ENCODE measurements at regions not wholly inside any gene's neighbourhood (a gene's known extent, or its start where the extent isn't known, plus 50 kb on each side); places are given as distances from the start of the nearest gene placed in this dataset.

DNA sequence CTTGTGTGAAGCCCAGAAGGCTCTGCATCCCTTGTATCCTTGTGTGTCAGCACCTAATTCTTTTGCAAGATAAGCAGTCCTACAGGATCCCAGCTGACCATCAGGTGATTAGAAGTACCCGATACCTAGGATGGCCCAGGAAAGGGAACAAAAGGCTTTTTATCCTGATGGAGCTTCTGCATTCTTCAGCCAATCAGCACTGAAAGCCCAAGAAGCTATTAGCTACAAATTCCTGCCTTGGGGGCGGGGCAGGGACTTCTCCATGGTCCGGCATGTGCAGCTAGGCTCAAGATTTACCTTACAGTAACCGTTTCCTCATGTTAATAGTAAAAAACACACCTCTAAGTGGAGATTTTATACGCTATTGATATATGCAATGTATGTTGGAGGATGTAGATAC is 264.6 kb upstream of the THUMPD2 start:
- no peaks in the 10 kb centered on the region for H3K36me3 Mint-ChIP-seq (ENCODE audit: low read depth)
- no peaks in the 10 kb centered on the region for H3K4me1 Mint-ChIP-seq
- no peaks in the 10 kb centered on the region for H3K27me3 Mint-ChIP-seq

DNA sequence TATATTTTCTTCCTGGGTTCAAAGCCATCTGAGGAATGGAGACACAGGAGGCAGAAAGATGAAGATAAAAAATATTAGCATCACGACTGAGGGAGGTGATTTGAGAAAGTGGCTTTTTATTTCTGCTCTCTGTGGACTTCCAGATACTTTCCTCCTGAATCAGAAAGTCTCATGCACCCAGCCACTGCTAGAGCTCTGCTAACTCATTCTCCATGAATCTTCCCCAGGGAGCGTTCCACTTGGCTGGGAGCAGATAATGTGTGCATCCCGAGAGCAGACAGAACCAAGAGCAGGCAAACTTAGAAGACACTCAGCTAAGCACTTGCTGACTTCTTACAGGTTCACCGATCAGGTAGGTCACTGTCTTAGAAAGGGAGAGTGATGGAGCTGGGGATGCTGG is 264.1 kb upstream of the THUMPD2 start:
- ATAC-seq (no peak), DNase-seq (no peak)
- no peak overlapping the region for H3K4me3 Mint-ChIP-seq
- no peaks in the 10 kb centered on the region for H3K9me3 ChIP-seq (ENCODE audit: control insufficient read depth, low read length, poor library complexity, severe bottlenecking)
- H3K27ac Mint-ChIP-seq: no peak overlapping the region
- H3K4me1 Mint-ChIP-seq: no peaks in the 10 kb centered on the region
- no peaks in the 10 kb centered on the region for H3K36me3 Mint-ChIP-seq (ENCODE audit: low read depth)
- H3K27me3 Mint-ChIP-seq: no peaks in the 10 kb centered on the region

More for the DNA sequence above, 264.6 kb upstream of the THUMPD2 start:
- no peak overlapping the region for H3K27ac Mint-ChIP-seq
- no peaks in the 10 kb centered on the region for H3K9me3 ChIP-seq (ENCODE audit: control insufficient read depth, low read length, poor library complexity, severe bottlenecking)
- H3K4me3 Mint-ChIP-seq: no peak overlapping the region
- no peak for DNase-seq
- no peak for ATAC-seq

DNA sequence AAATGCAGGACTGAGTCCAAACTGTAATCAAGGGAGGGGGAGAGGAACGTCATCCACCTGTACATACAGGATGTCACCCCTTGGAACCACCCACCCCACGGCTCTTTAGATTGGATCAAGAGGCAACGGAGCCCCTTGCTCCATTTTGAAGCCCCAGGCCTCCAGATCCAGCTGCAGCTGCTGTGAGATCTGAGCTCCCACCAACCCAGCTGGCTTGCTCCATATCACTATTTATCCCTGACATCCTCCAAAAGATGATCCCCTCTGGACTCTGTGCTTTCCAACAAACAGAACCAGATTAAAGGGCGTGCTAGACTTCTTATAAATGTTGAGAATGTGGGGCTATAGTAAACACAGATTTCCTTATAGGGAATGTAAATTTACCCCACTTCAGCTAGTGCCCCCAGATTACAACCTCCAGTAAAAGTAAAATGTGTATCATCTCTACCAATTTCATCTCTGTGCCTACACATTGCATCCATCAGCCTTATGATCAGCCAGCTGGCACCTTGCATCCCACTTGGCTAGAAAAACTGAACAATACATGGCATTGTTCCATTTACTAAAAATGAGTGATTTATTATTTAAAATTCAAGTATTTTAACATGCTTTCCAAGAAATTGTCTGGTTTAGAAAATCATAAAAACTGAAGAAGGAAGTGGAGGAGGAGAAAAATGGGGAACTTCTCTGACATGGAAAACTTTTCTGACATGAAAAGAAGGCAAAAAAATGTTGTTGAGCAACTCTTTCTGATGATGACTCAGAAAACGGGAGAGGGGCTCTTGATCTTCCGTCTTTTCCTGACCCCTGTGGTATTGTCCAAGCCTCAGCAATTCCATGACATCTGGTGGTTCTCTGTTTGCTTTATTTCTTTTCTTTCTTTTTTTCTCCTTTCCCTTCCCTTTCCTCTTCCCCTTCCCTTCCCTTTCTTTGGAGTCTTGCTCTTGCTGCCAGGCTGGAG is 262.6 kb upstream of the THUMPD2 start:
- Mint-ChIP-seq H3K4me3 (no peak overlapping the region), H3K27ac (no peak overlapping the region), H3K27me3 (peaks cover 5% of the 10 kb centered on the region), H3K36me3 (ENCODE audit: low read depth) (no peaks in the 10 kb centered on the region), H3K4me1 (no peaks in the 10 kb centered on the region)
- DNase-seq (no peak), ATAC-seq (no peak)
- no peaks in the 10 kb centered on the region for H3K9me3 ChIP-seq (ENCODE audit: control insufficient read depth, low read length, poor library complexity, severe bottlenecking)

DNA sequence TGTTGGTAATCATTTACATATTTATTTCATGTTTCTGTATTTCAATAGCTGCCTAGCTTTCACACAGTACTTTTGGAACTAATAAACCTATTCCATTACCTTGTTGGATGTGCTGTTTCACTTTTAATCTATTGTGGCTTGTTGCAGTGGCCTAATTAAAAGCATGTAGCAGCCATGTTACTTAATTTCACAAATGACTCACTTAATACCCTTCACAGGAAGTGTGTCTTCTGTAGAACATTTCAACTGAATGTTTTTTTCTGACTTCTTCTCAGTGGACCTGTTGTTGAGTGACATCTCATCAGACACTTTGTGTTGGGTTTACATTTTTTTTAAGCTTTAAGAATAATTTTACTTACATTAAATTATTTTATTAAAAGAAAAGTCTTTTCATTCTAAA is 260.5 kb upstream of the THUMPD2 start:
- ATAC-seq (no peak), DNase-seq (no peak)
- H3K9me3 ChIP-seq (ENCODE audit: control insufficient read depth, low read length, poor library complexity, severe bottlenecking): peaks cover 3% of the 10 kb centered on the region
- H3K4me3 Mint-ChIP-seq: no peak overlapping the region
- H3K36me3 Mint-ChIP-seq (ENCODE audit: low read depth): no peaks in the 10 kb centered on the region
- no peaks in the 10 kb centered on the region for H3K4me1 Mint-ChIP-seq
- no peak overlapping the region for H3K27ac Mint-ChIP-seq
- H3K27me3 Mint-ChIP-seq: peaks cover 5% of the 10 kb centered on the region

DNA sequence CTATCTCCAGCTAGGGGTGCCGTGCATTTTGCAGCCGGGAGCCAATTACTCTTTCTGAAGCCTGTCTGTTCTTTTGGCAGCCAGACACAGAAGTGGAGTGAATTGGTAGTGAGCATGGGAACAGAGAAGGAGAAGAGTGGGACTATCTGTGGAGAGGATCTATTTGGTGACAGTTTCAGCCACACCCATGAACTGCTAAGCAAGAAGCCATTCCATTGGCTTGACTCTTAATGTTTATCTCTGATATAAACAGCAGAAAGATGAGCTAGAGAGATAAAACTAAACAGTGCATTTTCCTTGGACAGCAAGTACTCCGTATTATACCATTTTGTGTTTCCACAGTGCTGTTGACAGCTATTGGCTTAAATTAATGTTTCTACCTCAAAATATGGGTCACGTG is 259.6 kb upstream of the THUMPD2 start:
- no peaks in the 10 kb centered on the region for H3K4me1 Mint-ChIP-seq
- H3K27ac Mint-ChIP-seq: no peak overlapping the region
- no peaks in the 10 kb centered on the region for H3K36me3 Mint-ChIP-seq (ENCODE audit: low read depth)
- DNase-seq (no peak), ATAC-seq (no peak)
- peaks cover 5% of the 10 kb centered on the region for H3K27me3 Mint-ChIP-seq
- H3K4me3 Mint-ChIP-seq: no peak overlapping the region
- peaks cover 3% of the 10 kb centered on the region for H3K9me3 ChIP-seq (ENCODE audit: control insufficient read depth, low read length, poor library complexity, severe bottlenecking)

DNA sequence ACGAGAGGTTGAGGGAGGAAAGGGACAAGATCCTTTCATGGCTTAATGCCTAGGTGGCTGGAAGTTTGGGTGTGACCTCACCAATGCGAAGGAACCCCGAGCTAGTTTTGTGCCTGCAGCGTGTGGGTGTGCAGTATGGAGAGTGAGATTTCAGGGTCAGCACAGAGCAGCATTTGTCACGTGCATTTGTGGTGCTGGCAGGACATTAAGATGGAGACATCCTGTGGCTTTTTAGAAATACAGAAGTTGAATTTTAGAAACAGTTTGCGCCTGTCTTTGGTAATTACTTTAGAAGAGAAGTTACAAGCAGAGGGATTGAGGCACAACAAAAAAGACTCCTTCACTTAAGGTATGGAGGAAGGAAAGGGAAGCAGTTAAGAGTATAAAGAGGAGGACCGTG is 258.2 kb upstream of the THUMPD2 start:
- no peaks in the 10 kb centered on the region for H3K36me3 Mint-ChIP-seq (ENCODE audit: low read depth)
- ATAC-seq: no peak
- peaks cover 3% of the 10 kb centered on the region for H3K9me3 ChIP-seq (ENCODE audit: control insufficient read depth, low read length, poor library complexity, severe bottlenecking)
- H3K27me3 Mint-ChIP-seq: peaks cover 5% of the 10 kb centered on the region
- DNase-seq: no peak
- H3K27ac Mint-ChIP-seq: no peak overlapping the region
- H3K4me3 Mint-ChIP-seq: no peak overlapping the region
- H3K4me1 Mint-ChIP-seq: no peaks in the 10 kb centered on the region

DNA sequence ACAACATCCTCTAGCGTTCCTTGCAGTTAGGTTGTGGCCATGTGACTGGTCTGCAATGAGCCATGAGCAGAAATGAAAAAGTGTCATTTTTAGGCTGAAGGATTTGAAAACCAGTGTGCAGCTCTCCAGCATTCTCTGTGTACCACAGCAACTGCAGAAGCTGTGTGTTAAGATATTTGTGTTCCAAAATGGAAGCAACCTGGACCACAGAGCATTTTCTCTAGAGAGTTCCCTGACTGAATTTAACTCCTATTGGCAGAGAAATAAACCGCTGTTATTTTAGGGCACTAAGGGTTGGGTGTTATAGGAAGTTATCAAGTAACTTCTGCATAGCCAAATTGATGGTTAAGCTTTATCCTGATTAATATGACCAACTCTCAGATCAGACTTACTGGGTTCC is 257.2 kb upstream of the THUMPD2 start:
- no peaks in the 10 kb centered on the region for H3K4me1 Mint-ChIP-seq

DNA sequence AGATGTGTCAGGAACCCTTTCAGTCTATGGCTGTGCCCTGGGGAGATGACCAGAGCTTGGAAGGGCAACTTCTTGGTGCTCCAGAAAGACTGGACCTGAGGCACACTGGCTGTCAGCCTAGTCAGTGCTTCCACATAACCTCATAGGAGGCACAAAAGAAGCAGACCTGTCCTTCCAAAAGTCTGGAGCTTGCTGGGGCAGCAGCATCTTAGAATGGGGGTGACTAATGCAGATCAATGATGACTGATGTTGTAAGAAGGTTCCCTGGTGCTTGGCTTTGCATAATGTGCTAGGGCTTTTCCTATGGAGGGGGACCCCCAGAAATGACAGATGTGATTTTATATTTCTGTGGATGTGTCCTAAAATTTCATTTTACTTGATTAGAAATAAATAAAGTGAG is 255.7 kb upstream of the THUMPD2 start:
- Mint-ChIP-seq H3K36me3 (ENCODE audit: low read depth) (no peaks in the 10 kb centered on the region), H3K27me3 (peaks cover 5% of the 10 kb centered on the region), H3K4me3 (no peak overlapping the region), H3K27ac (no peak overlapping the region), H3K4me1 (no peaks in the 10 kb centered on the region)
- no peak for DNase-seq
- H3K9me3 ChIP-seq (ENCODE audit: control insufficient read depth, low read length, poor library complexity, severe bottlenecking): peaks cover 3% of the 10 kb centered on the region
- ATAC-seq: no peak

More for the DNA sequence above, 257.2 kb upstream of the THUMPD2 start:
- no peak overlapping the region for H3K27ac Mint-ChIP-seq
- H3K4me3 Mint-ChIP-seq: no peak overlapping the region
- peaks cover 5% of the 10 kb centered on the region for H3K27me3 Mint-ChIP-seq
- DNase-seq (no peak), ATAC-seq (no peak)
- no peaks in the 10 kb centered on the region for H3K36me3 Mint-ChIP-seq (ENCODE audit: low read depth)
- H3K9me3 ChIP-seq (ENCODE audit: control insufficient read depth, low read length, poor library complexity, severe bottlenecking): peaks cover 3% of the 10 kb centered on the region

DNA sequence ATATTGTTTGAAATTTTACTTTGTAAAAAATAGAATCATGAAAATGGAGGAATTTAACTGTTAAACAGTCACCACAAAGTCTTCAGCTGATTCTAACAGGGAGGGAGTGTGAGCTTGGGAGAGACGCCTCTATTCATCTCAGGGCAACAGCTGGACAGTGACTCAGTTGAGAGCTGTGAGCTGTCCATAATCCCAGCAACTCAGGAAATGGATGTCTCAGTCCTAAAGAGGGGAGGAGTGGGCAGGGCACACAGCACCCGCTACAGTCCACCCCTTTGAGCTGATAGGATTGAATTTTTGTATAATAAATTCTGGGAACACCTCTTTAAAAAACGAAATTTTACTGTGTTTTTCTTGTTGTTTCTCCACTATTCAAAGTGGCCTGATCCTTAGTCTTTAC is 255.1 kb upstream of the THUMPD2 start:
- no peak for DNase-seq
- Mint-ChIP-seq H3K36me3 (ENCODE audit: low read depth) (no peaks in the 10 kb centered on the region), H3K4me3 (no peak overlapping the region), H3K27me3 (peaks cover 5% of the 10 kb centered on the region), H3K27ac (no peak overlapping the region), H3K4me1 (no peaks in the 10 kb centered on the region)
- peaks cover 3% of the 10 kb centered on the region for H3K9me3 ChIP-seq (ENCODE audit: control insufficient read depth, low read length, poor library complexity, severe bottlenecking)
- no peak for ATAC-seq

DNA sequence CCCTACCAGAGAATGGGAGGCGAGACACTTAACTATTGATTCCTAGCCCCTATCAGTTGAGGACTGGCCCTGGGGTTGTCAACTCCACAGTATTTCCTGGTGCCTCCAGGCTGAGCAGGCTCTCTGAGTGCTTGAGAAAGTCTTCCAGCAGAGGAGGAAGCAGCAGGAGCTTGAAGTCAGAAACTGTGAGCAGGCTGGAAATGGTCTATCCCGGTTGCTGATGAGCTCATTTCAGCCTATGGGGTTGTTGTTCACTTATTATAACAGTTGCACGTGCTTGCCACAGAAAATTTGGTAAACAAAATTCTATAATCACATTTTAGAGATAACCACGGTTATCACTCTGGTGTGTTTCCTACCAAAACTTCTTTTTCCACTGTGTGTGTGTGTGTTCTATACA is 254.7 kb upstream of the THUMPD2 start:
- Mint-ChIP-seq H3K36me3 (ENCODE audit: low read depth) (no peaks in the 10 kb centered on the region), H3K27me3 (peaks cover 5% of the 10 kb centered on the region), H3K4me3 (no peak overlapping the region), H3K4me1 (no peaks in the 10 kb centered on the region), H3K27ac (no peak overlapping the region)
- DNase-seq (no peak), ATAC-seq (no peak)
- H3K9me3 ChIP-seq (ENCODE audit: control insufficient read depth, low read length, poor library complexity, severe bottlenecking): peaks cover 3% of the 10 kb centered on the region

DNA sequence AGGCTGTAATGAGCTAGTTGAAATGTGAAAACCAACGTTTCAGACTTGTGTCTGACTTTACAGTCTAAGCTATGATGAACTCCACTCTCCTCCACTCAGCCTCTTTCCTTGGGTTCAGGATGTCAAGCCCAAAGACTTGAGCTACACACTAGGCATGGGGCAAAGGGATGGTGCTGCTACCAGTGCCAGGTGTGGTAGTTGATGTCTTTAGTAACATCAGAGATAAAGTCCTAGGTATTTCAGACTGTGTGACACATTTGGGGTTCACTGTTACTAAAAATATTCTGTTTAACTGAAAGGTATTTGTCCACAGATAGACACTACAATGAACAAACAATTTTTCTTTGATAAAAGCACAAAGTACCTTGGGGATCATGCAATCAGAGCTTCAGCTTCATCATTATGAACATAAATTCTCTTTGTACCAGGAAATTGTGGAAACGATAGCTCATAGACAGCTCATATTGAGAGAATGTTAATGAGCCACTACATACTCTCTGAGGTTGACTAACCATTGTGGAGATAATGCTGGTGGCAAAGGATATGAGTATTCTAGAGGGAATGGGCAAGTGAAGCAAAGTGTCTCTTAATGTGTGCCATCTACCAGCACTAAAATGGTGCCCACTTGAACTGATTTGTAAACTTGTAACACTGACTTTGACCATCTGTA is 253.7 kb upstream of the THUMPD2 start:
- no peak overlapping the region for H3K4me3 Mint-ChIP-seq
- no peak for DNase-seq
- no peak for ATAC-seq
- no peak overlapping the region for H3K27ac Mint-ChIP-seq
- H3K4me1 Mint-ChIP-seq: no peaks in the 10 kb centered on the region
- peaks cover 3% of the 10 kb centered on the region for H3K9me3 ChIP-seq (ENCODE audit: control insufficient read depth, low read length, poor library complexity, severe bottlenecking)
- H3K36me3 Mint-ChIP-seq (ENCODE audit: low read depth): no peaks in the 10 kb centered on the region
- H3K27me3 Mint-ChIP-seq: peaks cover 5% of the 10 kb centered on the region

DNA sequence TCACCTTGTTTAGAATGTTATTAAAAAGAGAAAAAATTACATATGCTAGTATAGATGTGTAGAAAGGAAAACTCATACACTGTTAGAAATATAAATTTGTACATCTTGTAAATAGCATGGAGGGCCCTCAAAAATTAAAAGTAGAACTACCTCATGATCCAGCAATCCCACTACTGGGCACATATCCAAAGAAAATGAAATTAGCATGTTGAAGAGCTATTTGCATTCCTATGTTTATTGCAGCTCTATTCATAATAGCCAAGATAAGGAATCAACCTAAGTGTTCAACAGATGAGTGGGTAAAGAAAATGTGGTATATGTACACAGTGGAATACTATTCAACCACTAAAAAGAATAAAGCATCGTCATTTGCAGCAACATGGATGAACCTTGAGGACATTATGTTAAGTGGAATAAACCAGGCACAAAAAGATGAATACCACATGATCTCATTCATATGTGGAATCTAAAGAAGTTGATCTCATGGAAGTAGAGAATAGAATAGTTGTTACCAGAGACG is 251.5 kb upstream of the THUMPD2 start:
- Mint-ChIP-seq H3K27me3 (no peaks in the 10 kb centered on the region), H3K4me3 (no peak overlapping the region), H3K36me3 (ENCODE audit: low read depth) (no peaks in the 10 kb centered on the region), H3K4me1 (no peaks in the 10 kb centered on the region), H3K27ac (no peak overlapping the region)
- no peak for DNase-seq
- ATAC-seq: no peak
- H3K9me3 ChIP-seq (ENCODE audit: control insufficient read depth, low read length, poor library complexity, severe bottlenecking): no peaks in the 10 kb centered on the region

DNA sequence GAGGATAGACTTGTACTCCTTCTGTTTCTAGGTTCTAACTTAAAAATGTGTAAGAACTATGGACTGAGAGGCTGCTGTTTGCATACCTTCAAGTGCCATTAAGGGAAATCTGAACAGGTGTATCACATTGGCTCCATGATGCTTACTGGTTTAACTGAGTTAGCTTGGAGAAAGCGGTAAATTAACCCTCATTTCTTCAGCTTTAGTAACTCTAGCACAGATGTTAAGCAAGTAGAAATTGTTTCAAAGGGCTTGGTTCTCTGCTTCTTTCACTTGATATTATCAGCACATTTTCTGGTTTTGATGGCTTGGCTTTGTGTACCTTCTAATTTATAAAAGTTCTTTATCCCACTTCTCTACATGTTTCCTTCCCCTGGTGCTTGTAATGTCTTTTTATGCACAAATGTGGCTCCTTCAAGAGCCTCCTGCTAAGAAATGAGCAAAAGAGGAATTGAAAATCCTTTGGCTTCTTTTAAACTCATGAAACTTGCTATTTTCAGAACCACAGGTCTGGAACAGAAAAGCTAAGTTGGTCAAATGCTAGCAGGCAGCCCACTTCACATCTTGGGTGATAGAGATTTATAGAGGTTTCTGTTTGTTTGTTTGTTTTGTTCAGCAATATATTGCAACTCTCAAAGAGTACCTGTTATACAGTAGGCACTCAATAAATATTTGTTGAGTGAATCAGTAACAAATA is 249.9 kb upstream of the THUMPD2 start:
- no peak overlapping the region for H3K27ac Mint-ChIP-seq
- DNase-seq (no peak), ATAC-seq (no peak)
- no peaks in the 10 kb centered on the region for H3K36me3 Mint-ChIP-seq (ENCODE audit: low read depth)
- no peaks in the 10 kb centered on the region for H3K9me3 ChIP-seq (ENCODE audit: control insufficient read depth, low read length, poor library complexity, severe bottlenecking)
- no peaks in the 10 kb centered on the region for H3K27me3 Mint-ChIP-seq
- H3K4me1 Mint-ChIP-seq: no peaks in the 10 kb centered on the region
- no peak overlapping the region for H3K4me3 Mint-ChIP-seq

All from T-helper 17 cell (primary cell).